Activated CD4-positive, alpha-beta memory T cell treated with anti-CD3 and anti-CD28 coated beads for 36 hours (primary cell): ENCODE measurements at regions not wholly inside any gene's neighbourhood (a gene's known extent, or its start where the extent isn't known, plus 50 kb on each side); places are given as distances from the start of the nearest gene placed in this dataset.

ENCODE experiments used
- CTCF ChIA-PET: fragments of 350-600 bp; sonication (Branson Sonifier 250); formaldehyde crosslinking; loops from one replicate; lab custom pipeline; 2021; ENCODE audit warnings: antibody characterized with exemption, inconsistent platforms; lab: Charles Lee
- POLR2A ChIA-PET: fragments of 350-600 bp; sonication (Branson Sonifier 250); formaldehyde crosslinking; loops from one replicate; lab custom pipeline; 2021; ENCODE audit warnings: antibody characterized with exemption; lab: Charles Lee
- DNase-seq: peaks from one replicate; pipeline ENCODE4 v3.0.0-alpha.2; 2020
- H3K27ac Mint-ChIP-seq: one replicate; pipeline ENCODE4 v1.8.0; 2021; ENCODE audit warnings: mixed read lengths
- H3K27me3 Mint-ChIP-seq: one replicate; pipeline ENCODE4 v1.8.0; 2021; ENCODE audit warnings: mixed read lengths
- H3K36me3 Mint-ChIP-seq: one replicate; pipeline ENCODE4 v1.8.0; 2021; ENCODE audit warnings: mixed read lengths
- H3K4me1 Mint-ChIP-seq: one replicate; pipeline ENCODE4 v1.8.0; 2021; ENCODE audit warnings: low read depth, mixed read lengths
- H3K4me3 Mint-ChIP-seq: one replicate; pipeline ENCODE4 v1.8.0; 2021; ENCODE audit warnings: mild to moderate bottlenecking, mixed read lengths
- H3K9me3 Mint-ChIP-seq: one replicate; pipeline ENCODE4 v1.8.0; 2021; ENCODE audit warnings: mixed read lengths
- intact Hi-C: fragments of 100-400 bp; cut with micrococcal nuclease; formaldehyde crosslinking; loops from one replicate; pipeline ENCODE4 v1.15.1; 2023

GRCh38 chr1:94336991-94337390, 81.2 kb upstream of the ABCD3 start:
- peaks cover 11% of the 10 kb centered on the region for H3K27me3 Mint-ChIP-seq
- intact Hi-C loops = loop anchor here (1.0 to 5.0 kb wide), 2 partner anchors 276 to 300 kb away; no protein-coding TSS in a partner anchor
- DNase-seq = no peak
- H3K4me3 Mint-ChIP-seq = no peak overlapping the region
- no peaks in the 10 kb centered on the region for H3K36me3 Mint-ChIP-seq
- H3K4me1 Mint-ChIP-seq = peaks cover 2% of the 10 kb centered on the region
- ChIA-PET CTCF (interaction anchor here (0.9 to 4.4 kb wide), 7 partner anchors 127 to 312 kb away, joined by 3 to 21 read pairs (median 5); no protein-coding TSS in a partner anchor), POLR2A (no interaction called here)
- no peak overlapping the region for H3K27ac Mint-ChIP-seq
- no peaks in the 10 kb centered on the region for H3K9me3 Mint-ChIP-seq

- DNase-seq = peak; percentile 23
- Mint-ChIP-seq H3K36me3 (no peaks in the 10 kb centered on the region), H3K27ac (no peak overlapping the region), H3K4me1 (peaks cover 2% of the 10 kb centered on the region), H3K27me3 (peaks cover 10% of the 10 kb centered on the region), H3K9me3 (no peaks in the 10 kb centered on the region), H3K4me3 (no peak overlapping the region)
- intact Hi-C loops = loop anchor here (1.0 to 5.0 kb wide), 2 partner anchors 275 to 299 kb away; no protein-coding TSS in a partner anchor
- ChIA-PET CTCF (interaction anchor here (0.6 to 4.4 kb wide), 12 partner anchors 120 to 330 kb away, joined by 3 to 21 read pairs (median 4); no protein-coding TSS in a partner anchor), POLR2A (no interaction called here)
Observed at GRCh38 chr1:94335950-94336349, 82.2 kb upstream of the ABCD3 start.

GRCh38 chr1:94335447-94335846, 82.7 kb upstream of the ABCD3 start:
- ChIA-PET CTCF (interaction anchor here (0.6 to 4.4 kb wide), 12 partner anchors 120 to 329 kb away, joined by 3 to 21 read pairs (median 4); no protein-coding TSS in a partner anchor), POLR2A (no interaction called here)
- no peak overlapping the region for H3K4me3 Mint-ChIP-seq
- peaks cover 2% of the 10 kb centered on the region for H3K4me1 Mint-ChIP-seq
- intact Hi-C loops = loop anchor here (5.0 kb wide), 1 partner anchor 298 kb away; no protein-coding TSS in a partner anchor
- peaks cover 11% of the 10 kb centered on the region for H3K27me3 Mint-ChIP-seq
- no peaks in the 10 kb centered on the region for H3K9me3 Mint-ChIP-seq
- DNase-seq = no peak
- H3K27ac Mint-ChIP-seq = no peak overlapping the region
- H3K36me3 Mint-ChIP-seq = no peaks in the 10 kb centered on the region

- CTCF ChIA-PET = interaction anchor here (0.8 to 4.4 kb wide), 11 partner anchors 121 to 314 kb away, joined by 3 to 21 read pairs (median 4); no protein-coding TSS in a partner anchor
- POLR2A ChIA-PET = no interaction called here
- H3K9me3 Mint-ChIP-seq = no peaks in the 10 kb centered on the region
- no peak overlapping the region for H3K4me3 Mint-ChIP-seq
- no peak overlapping the region for H3K27ac Mint-ChIP-seq
- peaks cover 2% of the 10 kb centered on the region for H3K4me1 Mint-ChIP-seq
- DNase-seq = no peak
- intact Hi-C loops = loop anchor here (5.0 kb wide), 1 partner anchor 297 kb away; no protein-coding TSS in a partner anchor
- peaks cover 14% of the 10 kb centered on the region for H3K27me3 Mint-ChIP-seq
- no peaks in the 10 kb centered on the region for H3K36me3 Mint-ChIP-seq
Observed at GRCh38 chr1:94334764-94335163, 83.4 kb upstream of the ABCD3 start.

- ChIA-PET CTCF (interaction anchor here (1.0 kb wide), 1 partner anchor 287 kb away, joined by 4 read pairs; no protein-coding TSS in a partner anchor), POLR2A (no interaction called here)
- intact Hi-C loops = no loop called here
- DNase-seq = no peak
- no peaks in the 10 kb centered on the region for H3K36me3 Mint-ChIP-seq
- H3K4me3 Mint-ChIP-seq = no peak overlapping the region
- H3K9me3 Mint-ChIP-seq = no peaks in the 10 kb centered on the region
- H3K4me1 Mint-ChIP-seq = peaks cover 2% of the 10 kb centered on the region
- H3K27me3 Mint-ChIP-seq = peaks cover 24% of the 10 kb centered on the region
- no peak overlapping the region for H3K27ac Mint-ChIP-seq
Observed at GRCh38 chr1:94332952-94333351, 85.2 kb upstream of the ABCD3 start.

GRCh38 chr1:94332516-94332915, 85.7 kb upstream of the ABCD3 start:
- peaks cover 2% of the 10 kb centered on the region for H3K4me1 Mint-ChIP-seq
- H3K36me3 Mint-ChIP-seq = no peaks in the 10 kb centered on the region
- peaks cover 25% of the 10 kb centered on the region for H3K27me3 Mint-ChIP-seq
- H3K4me3 Mint-ChIP-seq = no peak overlapping the region
- DNase-seq = no peak
- H3K27ac Mint-ChIP-seq = no peak overlapping the region
- H3K9me3 Mint-ChIP-seq = no peaks in the 10 kb centered on the region
- ChIA-PET POLR2A (no interaction called here), CTCF (no interaction called here)
- intact Hi-C loops = no loop called here

GRCh38 chr1:94329986-94330385, 88.2 kb upstream of the ABCD3 start:
- Mint-ChIP-seq H3K27ac (no peak overlapping the region), H3K4me3 (no peak overlapping the region), H3K9me3 (no peaks in the 10 kb centered on the region), H3K4me1 (no peaks in the 10 kb centered on the region), H3K36me3 (no peaks in the 10 kb centered on the region), H3K27me3 (peaks cover 29% of the 10 kb centered on the region)
- POLR2A ChIA-PET = no interaction called here
- no peak for DNase-seq
- intact Hi-C loops = no loop called here
- CTCF ChIA-PET = interaction anchor here (0.6 kb wide), 1 partner anchor 17 kb away, joined by 4 read pairs; no protein-coding TSS in a partner anchor

GRCh38 chr1:94329276-94329675, 88.9 kb upstream of the ABCD3 start:
- Mint-ChIP-seq H3K9me3 (no peaks in the 10 kb centered on the region), H3K4me1 (no peaks in the 10 kb centered on the region), H3K27me3 (peaks cover 29% of the 10 kb centered on the region), H3K4me3 (no peak overlapping the region), H3K36me3 (no peaks in the 10 kb centered on the region), H3K27ac (no peak overlapping the region)
- ChIA-PET POLR2A (no interaction called here), CTCF (no interaction called here)
- DNase-seq = no peak
- intact Hi-C loops = no loop called here

GRCh38 chr1:94327001-94327690, 89.8 kb upstream of the ARHGAP29 start:
- peaks cover 31% of the 10 kb centered on the region for H3K27me3 Mint-ChIP-seq
- H3K4me1 Mint-ChIP-seq = no peaks in the 10 kb centered on the region
- no peak for DNase-seq
- H3K4me3 Mint-ChIP-seq = no peak overlapping the region
- no peaks in the 10 kb centered on the region for H3K36me3 Mint-ChIP-seq
- no peak overlapping the region for H3K27ac Mint-ChIP-seq
- CTCF ChIA-PET = no interaction called here
- H3K9me3 Mint-ChIP-seq = no peaks in the 10 kb centered on the region
- POLR2A ChIA-PET = no interaction called here
- intact Hi-C loops = no loop called here

- ChIA-PET POLR2A (no interaction called here), CTCF (no interaction called here)
- H3K27me3 Mint-ChIP-seq = peaks cover 29% of the 10 kb centered on the region
- H3K4me1 Mint-ChIP-seq = no peaks in the 10 kb centered on the region
- intact Hi-C loops = no loop called here
- no peak overlapping the region for H3K4me3 Mint-ChIP-seq
- no peaks in the 10 kb centered on the region for H3K9me3 Mint-ChIP-seq
- no peak for DNase-seq
- no peaks in the 10 kb centered on the region for H3K36me3 Mint-ChIP-seq
- H3K27ac Mint-ChIP-seq = no peak overlapping the region
Observed at GRCh38 chr1:94326329-94326728, 88.9 kb upstream of the ARHGAP29 start.

- Mint-ChIP-seq H3K4me1 (no peaks in the 10 kb centered on the region), H3K27me3 (peaks cover 33% of the 10 kb centered on the region), H3K36me3 (no peaks in the 10 kb centered on the region), H3K27ac (no peak overlapping the region), H3K4me3 (no peak overlapping the region), H3K9me3 (no peaks in the 10 kb centered on the region)
- intact Hi-C loops = no loop called here
- no peak for DNase-seq
- ChIA-PET CTCF (no interaction called here), POLR2A (no interaction called here)
Observed at GRCh38 chr1:94325377-94326302, 88.3 kb upstream of the ARHGAP29 start.

- no peak overlapping the region for H3K27ac Mint-ChIP-seq
- no peak overlapping the region for H3K4me3 Mint-ChIP-seq
- H3K27me3 Mint-ChIP-seq = peaks cover 23% of the 10 kb centered on the region
- no peaks in the 10 kb centered on the region for H3K4me1 Mint-ChIP-seq
- H3K9me3 Mint-ChIP-seq = no peaks in the 10 kb centered on the region
- ChIA-PET POLR2A (no interaction called here), CTCF (no interaction called here)
- no peak for DNase-seq
- H3K36me3 Mint-ChIP-seq = no peaks in the 10 kb centered on the region
- intact Hi-C loops = no loop called here
Observed at GRCh38 chr1:94324178-94324544, 86.8 kb upstream of the ARHGAP29 start.
